CD4-positive, alpha-beta T cell (primary cell): ENCODE measurements at regions not wholly inside any gene's neighbourhood (a gene's known extent, or its start where the extent isn't known, plus 50 kb on each side); places are given as distances from the start of the nearest gene placed in this dataset.

Source experiments
- ATAC-seq: fragments of 200-7000 bp; cut with Tn5 transposase; one replicate; pipeline ENCODE4 v1.10.0; 2022; ENCODE audit warnings: mild to moderate bottlenecking; ENCODE audit not compliant: poor library complexity
- CTCF ChIA-PET: fragments of 350-600 bp; sonication (Branson Sonifier 250); formaldehyde crosslinking; loops from one replicate; lab custom pipeline; 2021; ENCODE audit warnings: antibody characterized with exemption, inconsistent platforms; lab: Charles Lee
- POLR2A ChIA-PET: fragments of 350-600 bp; sonication (Branson Sonifier 250); formaldehyde crosslinking; loops from one replicate; lab custom pipeline; 2021; ENCODE audit warnings: antibody characterized with exemption, inconsistent platforms; lab: Charles Lee
- DNase-seq, 14 experiments: peaks; one replicate each; pipeline ENCODE4 v3.0.0-alpha.2; 2013 to 2020; ENCODE audit warnings: mixed read lengths in 2 of 14
- H3K27ac ChIP-seq, 2 donors: one replicate each; pipeline versions ENCODE4 v1.5.1 to v1.7.0; 2013; ENCODE audit warnings: low read length in 2 of 2, low read depth in 1 of 2, mild to moderate bottlenecking in 1 of 2
- H3K27me3 ChIP-seq, 2 experiments: 1 replicate in 1 of 2; 2 replicates in 1 of 2; pipeline versions ENCODE4 v1.6.1 to v1.7.0; 2013; ENCODE audit warnings: low read length in 2 of 2, control low read depth in 1 of 2, mild to moderate bottlenecking in 1 of 2, moderate library complexity in 1 of 2; ENCODE audit not compliant: insufficient read depth in 2 of 2, control insufficient read depth in 1 of 2
- H3K36me3 ChIP-seq: one replicate; pipeline ENCODE4 v1.6.1; 2013; ENCODE audit warnings: low read length, control low read depth; ENCODE audit not compliant: insufficient read depth
- H3K4me1 ChIP-seq: one replicate; pipeline ENCODE4 v1.6.1; 2013; ENCODE audit warnings: low read length, control low read depth; ENCODE audit not compliant: insufficient read depth
- H3K4me3 ChIP-seq: one replicate; pipeline ENCODE4 v1.5.1; 2013; ENCODE audit warnings: mild to moderate bottlenecking, low read length, moderate library complexity
- H3K9me3 ChIP-seq, 2 experiments: 1 replicate in 1 of 2; 2 replicates in 1 of 2; pipeline versions ENCODE4 v1.6.1 to v1.7.0; 2013; ENCODE audit warnings: low read length in 2 of 2, mild to moderate bottlenecking in 2 of 2, control low read depth in 1 of 2, moderate library complexity in 1 of 2; ENCODE audit not compliant: control insufficient read depth in 1 of 2, insufficient read depth in 1 of 2
- H3K27ac Mint-ChIP-seq: one replicate; pipeline ENCODE4 v1.8.0; 2020; ENCODE audit warnings: mixed read lengths
- H3K27me3 Mint-ChIP-seq: one replicate; pipeline ENCODE4 v1.8.0; 2021; ENCODE audit warnings: mixed read lengths
- H3K36me3 Mint-ChIP-seq: one replicate; pipeline ENCODE4 v1.8.0; 2021; ENCODE audit warnings: low read depth, mixed read lengths
- H3K4me1 Mint-ChIP-seq: one replicate; pipeline ENCODE4 v1.8.0; 2021; ENCODE audit warnings: low read depth, mixed read lengths
- H3K4me3 Mint-ChIP-seq: one replicate; pipeline ENCODE4 v1.8.0; 2020; ENCODE audit warnings: mild to moderate bottlenecking, mixed read lengths
- H3K9me3 Mint-ChIP-seq: one replicate; pipeline ENCODE4 v1.8.0; 2020; ENCODE audit warnings: mixed read lengths
- CTCF ChIP-seq: fragments of 200-600 bp; IDR thresholded peaks from one replicate; pipeline ENCODE4 v1.8.0; 2022; ENCODE audit warnings: antibody characterized with exemption, mild to moderate bottlenecking
- intact Hi-C, 2 experiments: fragments of 100-400 bp; cut with DNase I in 1 of 2; cut with micrococcal nuclease in 1 of 2; formaldehyde crosslinking; loops; one replicate each; pipeline versions ENCODE4 v1.15.1 to v1.9.0; 2023 to 2025; cut with DNase I, micrococcal nuclease

- DNase-seq (no peak), ATAC-seq (no peak)
- Mint-ChIP-seq H3K9me3 (no peaks in the 10 kb centered on the region), H3K36me3 (no peaks in the 10 kb centered on the region), H3K4me3 (no peak overlapping the region), H3K27ac (no peak overlapping the region), H3K4me1 (no peaks in the 10 kb centered on the region), H3K27me3 (no peaks in the 10 kb centered on the region)
- no peak for TF ChIP-seq CTCF
- Histone ChIP-seq H3K9me3 (no peaks in the 10 kb centered on the region), H3K27ac (no peak overlapping the region), H3K4me1 (no peaks in the 10 kb centered on the region), H3K36me3 (no peaks in the 10 kb centered on the region), H3K4me3 (no peak overlapping the region), H3K27me3 (peaks cover 0 to 5% of the 10 kb centered on the region in 2 experiments)
- intact Hi-C loops = no loop called here
- CTCF ChIA-PET = no interaction called here
- POLR2A ChIA-PET = no interaction called here
Observed at GRCh38 chr10:120727001-120727400, 124.2 kb upstream of the WDR11 start.

GRCh38 chr10:120729547-120729946, 121.6 kb upstream of the WDR11 start:
- H3K27me3 ChIP-seq = peaks cover 0 to 9% of the 10 kb centered on the region in 2 experiments
- Mint-ChIP-seq H3K36me3 (no peaks in the 10 kb centered on the region), H3K27me3 (peaks cover 5% of the 10 kb centered on the region), H3K4me3 (no peak overlapping the region), H3K9me3 (no peaks in the 10 kb centered on the region), H3K4me1 (no peaks in the 10 kb centered on the region), H3K27ac (no peak overlapping the region)
- CTCF ChIA-PET = no interaction called here
- no peak for TF ChIP-seq CTCF
- intact Hi-C loops = no loop called here
- no peak for ATAC-seq
- POLR2A ChIA-PET = no interaction called here
- H3K4me1 ChIP-seq = no peaks in the 10 kb centered on the region
- no peak overlapping the region for H3K4me3 ChIP-seq
- no peaks in the 10 kb centered on the region for H3K9me3 ChIP-seq
- DNase-seq = no peak
- no peaks in the 10 kb centered on the region for H3K36me3 ChIP-seq
- no peak overlapping the region for H3K27ac ChIP-seq

- Mint-ChIP-seq H3K4me1 (no peaks in the 10 kb centered on the region), H3K9me3 (no peaks in the 10 kb centered on the region), H3K36me3 (no peaks in the 10 kb centered on the region), H3K27ac (no peak overlapping the region), H3K27me3 (peaks cover 11% of the 10 kb centered on the region), H3K4me3 (no peak overlapping the region)
- H3K4me3 ChIP-seq = no peak overlapping the region
- ChIA-PET POLR2A (no interaction called here), CTCF (no interaction called here)
- no peak for TF ChIP-seq CTCF
- H3K27me3 ChIP-seq = peaks cover 0 to 9% of the 10 kb centered on the region in 2 experiments
- no peak overlapping the region for H3K27ac ChIP-seq
- no peak for DNase-seq
- intact Hi-C loops = no loop called here
- no peaks in the 10 kb centered on the region for H3K4me1 ChIP-seq
- ATAC-seq = no peak
- no peaks in the 10 kb centered on the region for H3K36me3 ChIP-seq
- H3K9me3 ChIP-seq = no peaks in the 10 kb centered on the region
Observed at GRCh38 chr10:120732067-120732466, 119.1 kb upstream of the WDR11 start.
